GM21515 (cell line): ENCODE measurements at regions not wholly inside any gene's neighbourhood (a gene's known extent, or its start where the extent isn't known, plus 50 kb on each side); places are given as distances from the start of the nearest gene placed in this dataset.
"Not testable (repeated sequence)": the region's sequence is repeated elsewhere in the genome, so short reads cannot be mapped to it uniquely, and the experiment has no call there.

ENCODE experiments used
- ATAC-seq: cut with Tn5 transposase; IDR thresholded peaks from one replicate; pipeline ENCODE4 v1.9.1; 2021; ENCODE audit not compliant: unreplicated experiment

DNA sequence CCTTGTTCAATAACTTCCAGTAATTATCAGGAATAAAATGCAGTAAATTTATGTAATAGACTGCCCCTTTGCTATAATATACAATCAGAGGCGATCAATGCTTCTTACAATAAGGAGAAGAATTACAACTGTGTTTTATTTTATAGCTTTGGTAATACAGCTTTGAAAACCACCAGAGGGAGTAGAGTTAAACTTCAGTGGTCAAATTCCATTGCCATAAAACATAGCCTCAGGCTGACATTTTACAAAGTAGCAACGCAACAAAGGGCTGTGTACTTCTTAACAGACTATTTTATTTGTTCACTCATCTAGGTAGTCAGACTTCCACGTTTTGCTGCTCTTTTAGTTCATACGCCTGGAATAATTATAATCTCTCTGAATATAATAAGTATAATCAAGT is 58.5 kb downstream of the TEX13C start:
- no peak for ATAC-seq

- no peak for ATAC-seq
Measured at GRCh38 chrX:125378770-125379169, 59.1 kb downstream of the TEX13C start.

GRCh38 chrX:125382148-125382628 is 62.5 kb downstream of the TEX13C start:
- no peak for ATAC-seq

DNA sequence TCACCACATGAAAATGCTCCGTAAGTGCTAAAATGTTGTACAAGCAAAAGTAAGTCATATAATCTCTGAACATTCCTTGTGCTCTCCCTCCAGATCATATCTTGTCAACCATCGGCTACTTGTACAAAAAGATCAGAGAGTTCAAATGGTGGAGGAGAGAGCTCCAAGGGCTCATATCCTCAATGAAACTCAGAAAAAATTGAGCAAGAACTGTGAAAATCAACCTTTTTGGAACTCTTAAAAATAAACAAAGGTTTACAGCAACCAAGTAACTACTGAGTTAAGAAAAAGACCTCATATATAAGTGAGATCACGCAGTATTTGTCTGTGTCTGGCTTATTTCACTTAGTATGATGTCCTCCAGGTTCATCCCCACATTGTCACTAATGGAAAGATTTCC is 63.2 kb downstream of the TEX13C start:
- ATAC-seq: no peak

DNA sequence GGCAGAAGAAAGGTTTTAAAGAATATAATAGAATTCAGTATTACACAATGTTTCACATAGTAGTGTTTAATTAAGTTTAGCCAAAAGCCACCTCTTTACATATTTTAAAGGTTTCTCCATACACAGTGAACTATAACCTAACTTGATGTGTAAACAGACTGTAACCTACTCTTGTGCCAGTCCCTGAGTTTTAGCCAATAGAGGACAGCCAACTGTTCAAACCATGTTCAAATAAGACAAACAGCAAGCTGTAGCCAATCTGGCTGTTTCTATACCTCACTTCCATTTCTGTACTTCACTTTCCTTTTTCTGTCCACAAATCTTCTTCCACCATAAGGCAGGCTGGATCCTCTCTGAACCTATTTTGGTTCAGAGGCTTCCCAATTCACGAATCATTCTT is 65.2 kb downstream of the TEX13C start:
- no peak for ATAC-seq

- ATAC-seq: no peak
Measured at GRCh38 chrX:125387945-125388344, 68.3 kb downstream of the TEX13C start.

- no peak for ATAC-seq
Measured at GRCh38 chrX:125394449-125394848, 74.8 kb downstream of the TEX13C start.

GRCh38 chrX:125395626-125396025 is 76.0 kb downstream of the TEX13C start:
- ATAC-seq: no peak

DNA sequence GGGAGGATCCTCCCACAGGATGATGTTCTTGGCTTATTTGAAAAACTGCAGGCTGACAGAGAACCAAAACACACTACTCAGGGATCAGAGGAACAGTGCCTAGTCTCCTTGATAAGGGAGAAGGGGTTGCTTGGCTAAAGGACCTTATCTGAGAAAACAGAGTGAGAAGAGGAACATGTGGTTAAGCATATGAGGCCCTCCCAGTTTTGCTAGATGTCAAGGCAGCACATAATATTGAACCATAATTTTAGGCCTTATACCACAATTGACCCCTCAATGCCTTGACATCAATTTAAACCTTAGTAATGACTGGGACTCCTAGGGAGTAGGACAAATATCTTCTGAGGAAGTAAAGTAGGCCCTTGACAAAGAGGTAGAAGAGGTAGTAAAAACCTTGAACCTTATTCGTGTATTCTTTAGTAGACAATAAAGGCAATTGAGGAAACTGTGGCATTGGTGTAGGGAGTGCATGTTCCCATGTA is 79.3 kb downstream of the TEX13C start:
- ATAC-seq: no peak

DNA sequence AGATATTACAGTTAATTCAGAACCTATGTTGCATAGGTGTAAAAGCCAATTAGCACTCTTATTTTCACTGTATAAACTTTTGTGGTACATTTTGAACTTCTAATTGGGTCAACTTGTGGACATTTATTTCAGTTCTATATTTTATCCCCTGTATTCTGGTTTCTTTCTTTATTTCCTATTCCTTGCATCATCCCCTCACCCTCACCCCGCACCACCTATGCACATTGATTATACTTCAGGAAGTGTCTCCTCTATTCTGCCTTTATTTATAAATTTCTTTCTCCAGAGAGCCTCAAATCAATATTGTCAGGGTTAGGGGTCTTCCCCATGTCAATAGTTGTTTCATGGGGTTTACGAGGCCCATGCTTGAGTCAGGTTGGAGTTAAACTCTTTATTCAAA is 83.1 kb downstream of the TEX13C start:
- no peak for ATAC-seq

DNA sequence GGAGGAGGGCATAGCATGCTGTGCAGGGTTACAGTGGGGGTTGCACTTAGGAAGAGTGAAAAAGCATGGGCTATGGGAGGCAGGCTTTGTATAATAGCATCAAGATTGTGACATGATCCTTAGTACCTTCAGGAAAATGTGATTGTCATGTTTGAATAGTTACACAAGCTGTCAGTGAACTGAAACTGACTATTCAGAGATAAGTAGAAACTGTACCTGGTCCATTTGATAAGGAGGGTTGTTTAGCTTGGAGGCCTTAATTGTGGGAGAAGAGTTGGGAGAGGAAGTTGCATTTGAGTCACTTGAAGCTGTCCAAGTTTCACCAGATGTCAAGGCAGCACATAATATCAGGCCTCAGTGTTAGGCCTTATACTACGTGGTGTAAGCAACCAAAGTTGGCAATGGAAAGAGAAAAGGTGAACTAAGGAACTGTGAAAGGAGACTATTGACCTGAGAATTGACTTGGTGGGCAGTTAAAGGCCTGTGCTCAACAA is 85.0 kb downstream of the TEX13C start:
- ATAC-seq: no peak

DNA sequence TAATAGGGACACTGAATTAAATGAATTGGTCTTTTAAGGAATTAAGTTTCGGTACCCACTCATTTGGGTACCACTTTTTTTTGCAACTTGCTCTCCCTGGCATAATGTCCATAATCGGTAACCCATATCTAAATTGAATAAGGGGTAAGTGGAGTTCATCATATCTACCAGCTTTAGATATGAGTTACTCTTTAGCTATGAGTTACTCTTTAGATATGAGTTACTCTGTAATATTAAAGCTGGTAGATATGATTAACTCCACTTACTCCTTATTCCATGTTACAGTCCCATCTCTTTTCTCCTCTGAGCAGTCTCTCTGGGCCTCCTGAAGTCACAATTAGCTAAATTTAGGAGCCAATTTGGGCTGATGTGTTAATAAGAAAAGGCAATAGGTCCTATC is 85.7 kb downstream of the TEX13C start:
- ATAC-seq: no peak

GRCh38 chrX:125407314-125407713 is 87.6 kb downstream of the TEX13C start:
- ATAC-seq: no peak

DNA sequence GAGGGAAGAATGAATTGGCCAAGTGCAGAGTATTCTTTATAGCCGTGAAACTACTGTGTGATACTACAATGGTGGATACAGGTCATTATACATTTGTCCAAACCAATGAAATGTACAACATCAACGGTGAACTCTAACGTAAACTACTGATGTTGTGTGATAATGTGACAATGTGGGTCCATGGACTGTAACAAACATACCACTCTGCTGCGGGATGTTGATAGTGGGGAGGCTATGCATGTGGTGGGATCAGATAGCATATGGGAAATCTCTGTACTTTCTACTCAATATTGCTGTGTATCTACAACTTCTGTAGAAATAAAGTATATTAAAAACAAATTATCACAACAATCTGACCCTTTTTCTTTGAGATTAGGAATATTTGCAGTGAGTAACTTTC is 101.1 kb downstream of the TEX13C start:
- ATAC-seq: no peak

- ATAC-seq: no peak
Measured at GRCh38 chrX:125422986-125423385, 103.3 kb downstream of the TEX13C start.

DNA sequence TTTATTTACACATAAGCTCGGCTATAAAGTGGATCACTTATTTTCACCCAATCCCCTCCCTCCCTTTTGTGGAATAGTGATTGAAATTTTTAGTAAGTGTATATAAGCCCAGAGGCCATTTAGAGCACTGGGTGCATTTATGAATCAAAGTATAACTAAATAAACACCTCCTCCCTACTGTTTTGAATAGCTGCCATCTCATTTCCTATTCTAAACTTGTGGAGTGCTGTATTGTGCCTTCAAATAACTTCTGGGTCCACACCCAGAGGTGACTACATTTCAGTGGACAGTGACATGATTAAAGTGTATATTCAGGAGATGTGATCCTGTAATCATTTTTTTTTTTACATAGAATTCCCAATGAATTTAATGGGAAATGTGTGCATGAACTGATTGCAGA is 104.9 kb downstream of the TEX13C start:
- no peak for ATAC-seq

GRCh38 chrX:125436855-125437254 is 117.2 kb downstream of the TEX13C start:
- ATAC-seq: no peak

GRCh38 chrX:125439194-125439849 is 119.7 kb downstream of the TEX13C start:
- no peak for ATAC-seq

- no peak for ATAC-seq
Measured at GRCh38 chrX:125444659-125445058, 125.0 kb downstream of the TEX13C start.

DNA sequence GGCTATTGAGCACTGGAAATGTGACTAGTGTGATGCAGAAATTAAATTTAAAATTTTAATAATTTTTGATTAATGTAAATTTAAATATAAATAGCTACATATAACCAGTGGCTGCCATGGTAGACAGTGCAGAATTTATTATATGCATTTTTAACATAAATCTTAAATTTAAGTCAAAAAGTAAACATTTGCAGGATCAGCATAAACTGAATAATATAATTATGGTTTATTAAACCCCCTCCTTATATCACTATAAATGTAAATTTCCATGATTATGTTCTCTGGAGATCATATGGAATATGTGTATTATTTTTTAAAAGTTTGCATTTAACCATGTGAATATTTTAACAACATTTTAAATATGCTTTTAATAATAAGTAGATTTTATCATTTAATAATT is 155.8 kb downstream of the TEX13C start:
- ATAC-seq: no peak

GRCh38 chrX:125492439-125492838 is 172.8 kb downstream of the TEX13C start:
- no peak for ATAC-seq

GRCh38 chrX:125493004-125493403 is 173.3 kb downstream of the TEX13C start:
- not testable (repeated sequence) for ATAC-seq

- no peak for ATAC-seq
Measured at GRCh38 chrX:125497667-125498066, 178.0 kb downstream of the TEX13C start.
